Vagina (tissue), 2 donors: ENCODE measurements at regions not wholly inside any gene's neighbourhood (a gene's known extent, or its start where the extent isn't known, plus 50 kb on each side); places are given as distances from the start of the nearest gene placed in this dataset.

Experiments
- CTCF ChIP-seq, 3 experiments: fragments of 450-650 bp in 2 of 3; fragments of 200-600 bp in 1 of 3; sonication (generic) in 1 of 3; IDR thresholded peaks; one replicate each; pipeline ENCODE4 v1.5.1; 2017 to 2019; ENCODE audit warnings: antibody characterized with exemption in 3 of 3, mild to moderate bottlenecking in 2 of 3, moderate library complexity in 2 of 3
- POLR2A ChIP-seq, 2 donors: fragments of 450-650 bp; IDR thresholded peaks; one replicate each; pipeline ENCODE4 v1.6.1; 2017; ENCODE audit warnings: antibody characterized with exemption in 2 of 2, mild to moderate bottlenecking in 2 of 2, moderate library complexity in 2 of 2

GRCh38 chr12:114287821-114288525 is 118.0 kb downstream of the TBX5 start:
- TF ChIP-seq CTCF (IDR thresholded peaks at IDR 0.05), result no peak
- TF ChIP-seq POLR2A (IDR thresholded peaks at IDR 0.05), result no peak
